Aorta (tissue), 5 donors: ENCODE measurements at regions not wholly inside any gene's neighbourhood (a gene's known extent, or its start where the extent isn't known, plus 50 kb on each side); places are given as distances from the start of the nearest gene placed in this dataset.
A peak's percentile ranks its signal among the peaks of the same experiment; 100 is the strongest.
"Not testable (repeated sequence)": the region's sequence is repeated elsewhere in the genome, so short reads cannot be mapped to it uniquely, and the experiment has no call there.

ENCODE experiments used
- ATAC-seq: fragments of 200-7000 bp; cut with Tn5 transposase; one replicate; pipeline ENCODE4 v1.9.1; 2022; ENCODE audit warnings: moderate library complexity; ENCODE audit not compliant: low FRiP score
- DNase-seq, 2 donors: peaks; one replicate each; pipeline ENCODE4 v3.0.0-alpha.2; 2020
- H3K27ac ChIP-seq, 2 donors: one replicate each; pipeline ENCODE4 v1.5.1; 2013; ENCODE audit warnings: low read length in 2 of 2, mild to moderate bottlenecking in 2 of 2, moderate library complexity in 2 of 2, control low read depth in 1 of 2, inconsistent platforms in 1 of 2, low read depth in 1 of 2
- H3K27me3 ChIP-seq, 2 donors: one replicate each; pipeline ENCODE4 v1.6.1; 2013; ENCODE audit warnings: control low read depth in 1 of 2, low read length in 1 of 2, mild to moderate bottlenecking in 1 of 2, moderate library complexity in 1 of 2; ENCODE audit not compliant: insufficient read depth in 2 of 2, control insufficient read depth in 1 of 2
- H3K36me3 ChIP-seq, 2 donors: one replicate each; pipeline ENCODE4 v1.6.1; 2013; ENCODE audit warnings: control low read depth in 1 of 2, low read length in 1 of 2, mild to moderate bottlenecking in 1 of 2; ENCODE audit not compliant: insufficient read depth in 2 of 2, control insufficient read depth in 1 of 2
- H3K4me1 ChIP-seq, 2 donors: one replicate each; pipeline ENCODE4 v1.6.1; 2013; ENCODE audit warnings: low read length in 2 of 2, control low read depth in 1 of 2, mild to moderate bottlenecking in 1 of 2, moderate library complexity in 1 of 2; ENCODE audit not compliant: insufficient read depth in 2 of 2, control insufficient read depth in 1 of 2
- H3K4me3 ChIP-seq, 2 donors: one replicate each; pipeline ENCODE4 v1.5.1; 2013; ENCODE audit warnings: low read length in 2 of 2, control low read depth in 1 of 2, mild to moderate bottlenecking in 1 of 2
- H3K9me3 ChIP-seq: one replicate; pipeline ENCODE4 v1.6.1; 2013; ENCODE audit warnings: mild to moderate bottlenecking, low read length; ENCODE audit not compliant: control insufficient read depth
- WGBS, 2 donors: extraction: QIAGEN DNeasy Blood & Tissue Kit; methylation state at CpG; one replicate each; pipeline ENCODE4 v1.1.7; 2013; 5-methylcytosine and 5-hydroxymethylcytosine counted together
- intact Hi-C, 2 donors: fragments of 100-400 bp; cut with DNase I; formaldehyde crosslinking; loops; one replicate each; pipeline versions ENCODE4 v1.14.2 to v1.15.0; 2022
- donor health status: healthy with polysubstance abuse.
- donor health status: Bipolar disorder and iron deficiency.
- donor health status: DM: no; HTN: no; CAD: no.
- donor health status: DM: no; HTN: no; CAD: no.
- donor health status: DM: yes; HTN: yes; CAD: no.

GRCh38 chr14:19093227-19093626 is 126.0 kb downstream of the POTEM start:
- DNase-seq, H3K36me3 ChIP-seq, H3K27ac ChIP-seq, H3K9me3 ChIP-seq, H3K27me3 ChIP-seq, ATAC-seq, H3K4me1 ChIP-seq, intact Hi-C loops, H3K4me3 ChIP-seq: not testable (repeated sequence)
- WGBS, 2 donors, result no CpG with 5 or more reads among the region's 5 CpGs

- peak in 1 of 2 donors; percentile 35 for DNase-seq
- H3K27ac ChIP-seq, H3K27me3 ChIP-seq, H3K9me3 ChIP-seq, H3K36me3 ChIP-seq, H3K4me1 ChIP-seq, intact Hi-C loops, H3K4me3 ChIP-seq, ATAC-seq: not testable (repeated sequence)
- 35 to 40% methylated on average over 1 of the region's 2 CpGs for whole genome bisulfite sequencing, 2 donors
These were observed 127.5 kb downstream of the POTEM start for GRCh38 chr14:19094731-19095130.

- H3K4me1 ChIP-seq, H3K36me3 ChIP-seq, intact Hi-C loops, H3K9me3 ChIP-seq, DNase-seq, H3K4me3 ChIP-seq, H3K27ac ChIP-seq, ATAC-seq, H3K27me3 ChIP-seq: not testable (repeated sequence)
- no CpG with 5 or more reads among the region's 1 CpG for WGBS, 2 donors
These were observed 127.9 kb downstream of the POTEM start for GRCh38 chr14:19095167-19095566.

GRCh38 chr14:19096467-19096866 is 129.2 kb downstream of the POTEM start:
- ATAC-seq, intact Hi-C loops, H3K27ac ChIP-seq, H3K4me3 ChIP-seq, H3K9me3 ChIP-seq, H3K36me3 ChIP-seq, H3K4me1 ChIP-seq, H3K27me3 ChIP-seq: not testable (repeated sequence)
- peak in 1 of 2 donors; percentile 46 for DNase-seq
- WGBS, 2 donors, result 35 to 51% methylated on average over 1 of the region's 1 CpG

- H3K27ac ChIP-seq, ATAC-seq, H3K36me3 ChIP-seq, H3K27me3 ChIP-seq, H3K4me3 ChIP-seq, intact Hi-C loops, H3K9me3 ChIP-seq, H3K4me1 ChIP-seq: not testable (repeated sequence)
- WGBS, 2 donors, result 82 to 91% methylated on average over 6 to 8 of the region's 8 CpGs
- peak in 1 of 2 donors; percentile 73 for DNase-seq
These were observed 129.6 kb downstream of the POTEM start for GRCh38 chr14:19096876-19097275.

- H3K4me1 ChIP-seq, H3K9me3 ChIP-seq, H3K4me3 ChIP-seq, intact Hi-C loops, H3K27ac ChIP-seq, H3K27me3 ChIP-seq, H3K36me3 ChIP-seq: not testable (repeated sequence)
- DNase-seq (peak; percentile 51 to 82), ATAC-seq (peak; percentile 27)
- 82 to 84% methylated on average over 26 to 28 of the region's 28 CpGs for WGBS, 2 donors
These were observed 130.1 kb downstream of the POTEM start for GRCh38 chr14:19097306-19097705.

GRCh38 chr14:19097750-19098149 is 130.5 kb downstream of the POTEM start:
- H3K36me3 ChIP-seq, H3K27ac ChIP-seq, H3K4me3 ChIP-seq, H3K4me1 ChIP-seq, H3K9me3 ChIP-seq, intact Hi-C loops, H3K27me3 ChIP-seq: not testable (repeated sequence)
- DNase-seq, result peak in 1 of 2 donors; percentile 79
- ATAC-seq, result peak; percentile 19
- 64 to 69% methylated on average over 49 of the region's 49 CpGs for WGBS, 2 donors

- intact Hi-C loops, H3K36me3 ChIP-seq, H3K4me1 ChIP-seq, H3K9me3 ChIP-seq, H3K27ac ChIP-seq, H3K27me3 ChIP-seq, H3K4me3 ChIP-seq: not testable (repeated sequence)
- DNase-seq (peak in 1 of 2 donors; percentile 70), ATAC-seq (peak; percentile 1)
- 53 to 56% methylated on average over 10 to 16 of the region's 41 CpGs for WGBS, 2 donors
These were observed 131.0 kb downstream of the POTEM start for GRCh38 chr14:19098230-19098629.

- H3K4me1 ChIP-seq, H3K36me3 ChIP-seq, intact Hi-C loops, H3K9me3 ChIP-seq, H3K4me3 ChIP-seq, H3K27me3 ChIP-seq, H3K27ac ChIP-seq: not testable (repeated sequence)
- peak; percentile 45 to 79 for DNase-seq
- ATAC-seq, result peak; percentile 40
- WGBS, 2 donors, result 65 to 72% methylated on average over 34 of the region's 34 CpGs
These were observed 131.5 kb downstream of the POTEM start for GRCh38 chr14:19098732-19099131.
